ENCODE measurements at regions not wholly inside any gene's neighbourhood (a gene's known extent, or its start where the extent isn't known, plus 50 kb on each side); places are given as distances from the start of the nearest gene placed in this dataset.

DNA sequence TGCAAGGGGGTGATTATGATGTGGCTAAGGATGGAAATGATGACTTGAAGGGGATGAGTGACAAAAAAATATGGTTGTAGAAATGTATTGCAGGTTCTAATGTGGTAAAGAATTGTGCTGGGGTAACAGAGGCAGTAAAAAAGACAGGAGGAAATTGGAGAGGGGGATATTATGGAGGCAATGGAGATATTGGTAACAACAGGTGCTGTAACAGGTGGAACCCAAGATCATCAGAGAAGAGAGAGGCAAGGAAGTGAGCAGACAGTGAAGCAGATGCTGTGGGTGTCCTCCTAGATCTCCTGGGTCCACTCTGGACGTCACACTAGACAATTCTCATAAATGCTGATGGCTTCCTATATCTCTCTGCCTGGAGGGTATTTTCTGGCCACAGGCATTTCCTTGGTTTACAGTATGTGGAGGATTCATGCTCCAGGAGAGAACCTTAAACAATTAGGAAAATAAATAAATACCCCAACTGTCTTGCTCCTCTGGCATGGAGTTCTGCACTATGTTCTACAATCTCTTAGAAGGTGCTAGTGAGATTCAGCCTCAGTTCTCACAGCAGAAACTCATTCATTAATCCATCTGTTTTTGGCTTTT, 620.3 kb upstream of the PLXNA2 start:
- TF ChIP-seq, protein P1, sequence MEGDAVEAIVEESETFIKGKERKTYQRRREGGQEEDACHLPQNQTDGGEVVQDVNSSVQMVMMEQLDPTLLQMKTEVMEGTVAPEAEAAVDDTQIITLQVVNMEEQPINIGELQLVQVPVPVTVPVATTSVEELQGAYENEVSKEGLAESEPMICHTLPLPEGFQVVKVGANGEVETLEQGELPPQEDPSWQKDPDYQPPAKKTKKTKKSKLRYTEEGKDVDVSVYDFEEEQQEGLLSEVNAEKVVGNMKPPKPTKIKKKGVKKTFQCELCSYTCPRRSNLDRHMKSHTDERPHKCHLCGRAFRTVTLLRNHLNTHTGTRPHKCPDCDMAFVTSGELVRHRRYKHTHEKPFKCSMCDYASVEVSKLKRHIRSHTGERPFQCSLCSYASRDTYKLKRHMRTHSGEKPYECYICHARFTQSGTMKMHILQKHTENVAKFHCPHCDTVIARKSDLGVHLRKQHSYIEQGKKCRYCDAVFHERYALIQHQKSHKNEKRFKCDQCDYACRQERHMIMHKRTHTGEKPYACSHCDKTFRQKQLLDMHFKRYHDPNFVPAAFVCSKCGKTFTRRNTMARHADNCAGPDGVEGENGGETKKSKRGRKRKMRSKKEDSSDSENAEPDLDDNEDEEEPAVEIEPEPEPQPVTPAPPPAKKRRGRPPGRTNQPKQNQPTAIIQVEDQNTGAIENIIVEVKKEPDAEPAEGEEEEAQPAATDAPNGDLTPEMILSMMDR (IDR thresholded peaks at IDR 0.05), result no peak
- ATAC-seq (ENCODE audit: low FRiP score) (no peak), DNase-seq (ENCODE audit: low spot score) (no peak)

DNA sequence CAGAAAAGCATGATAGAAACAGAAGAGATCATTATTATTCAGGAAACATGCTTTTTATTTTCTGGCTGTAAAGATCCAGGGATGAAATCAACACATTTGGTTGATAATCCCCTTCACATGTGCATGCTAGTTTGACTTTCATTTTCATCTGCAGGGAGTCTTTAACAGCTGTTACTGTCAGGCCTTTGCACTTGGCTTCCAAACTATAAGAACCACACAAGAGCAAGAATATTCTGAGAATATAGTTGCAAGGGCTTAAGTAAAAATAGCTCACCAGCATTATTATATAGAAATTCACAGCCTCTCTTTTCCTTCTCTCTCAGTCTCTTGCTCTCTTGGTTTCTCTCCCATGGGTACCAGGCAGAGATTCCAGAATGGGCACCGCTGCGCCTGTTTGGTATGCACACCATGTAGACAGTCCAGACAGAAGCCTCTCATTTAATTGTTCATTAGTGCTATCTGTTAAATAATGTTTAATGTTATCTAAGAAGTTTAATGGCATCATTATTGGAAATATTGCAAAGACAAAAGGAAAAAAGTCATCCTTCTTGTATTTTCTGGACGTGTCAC, 622.3 kb upstream of the PLXNA2 start:
- no peak for DNase-seq (ENCODE audit: low spot score)
- no peak for ATAC-seq (ENCODE audit: low FRiP score)
- TF ChIP-seq, protein P1 (IDR thresholded peaks at IDR 0.05), result no peak

DNA sequence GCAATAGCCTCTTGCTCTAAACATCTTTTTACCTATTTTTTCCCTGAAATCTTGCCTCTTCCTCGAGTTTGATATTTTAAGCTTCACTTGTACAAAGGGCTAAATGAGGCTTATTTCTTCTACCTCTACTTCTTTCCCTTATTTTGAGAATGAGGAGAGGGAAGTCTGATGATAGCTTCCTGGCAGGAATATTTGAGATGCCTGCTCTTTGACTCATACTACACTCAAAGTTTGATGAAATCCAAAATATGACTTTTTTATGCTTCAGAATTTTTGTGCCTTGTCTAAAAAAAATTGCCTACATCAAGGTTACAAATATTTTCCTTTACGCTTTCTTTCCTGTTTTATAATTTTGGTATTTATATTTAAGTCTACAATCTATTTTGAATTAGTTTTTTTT, 624.4 kb upstream of the PLXNA2 start:
- DNase-seq (ENCODE audit: low spot score) (no peak), ATAC-seq (ENCODE audit: low FRiP score) (no peak)
- TF ChIP-seq, protein P1 (IDR thresholded peaks at IDR 0.05), result no peak

DNA sequence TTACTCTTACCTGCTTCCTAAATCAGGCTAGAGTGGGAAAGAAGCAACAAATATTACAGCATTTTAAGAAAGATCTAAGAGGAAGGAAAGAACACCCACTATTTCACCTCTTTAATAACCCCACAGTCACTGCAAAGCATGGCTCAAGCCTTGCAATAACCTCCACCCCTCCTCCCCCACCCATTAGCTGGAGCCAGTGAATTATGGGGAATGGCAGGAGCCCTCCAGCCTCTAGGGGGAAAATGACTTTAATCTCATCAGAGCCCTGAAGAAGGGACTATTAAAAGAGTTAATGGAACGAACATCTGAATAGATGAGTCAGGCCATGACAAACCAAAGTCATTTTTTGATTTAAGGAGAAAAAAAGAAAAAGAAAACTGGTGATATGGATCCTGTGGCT, 630.7 kb upstream of the PLXNA2 start:
- DNase-seq (ENCODE audit: low spot score), result no peak
- TF ChIP-seq, protein P1 (IDR thresholded peaks at IDR 0.05), result no peak
- no peak for ATAC-seq (ENCODE audit: low FRiP score)

DNA sequence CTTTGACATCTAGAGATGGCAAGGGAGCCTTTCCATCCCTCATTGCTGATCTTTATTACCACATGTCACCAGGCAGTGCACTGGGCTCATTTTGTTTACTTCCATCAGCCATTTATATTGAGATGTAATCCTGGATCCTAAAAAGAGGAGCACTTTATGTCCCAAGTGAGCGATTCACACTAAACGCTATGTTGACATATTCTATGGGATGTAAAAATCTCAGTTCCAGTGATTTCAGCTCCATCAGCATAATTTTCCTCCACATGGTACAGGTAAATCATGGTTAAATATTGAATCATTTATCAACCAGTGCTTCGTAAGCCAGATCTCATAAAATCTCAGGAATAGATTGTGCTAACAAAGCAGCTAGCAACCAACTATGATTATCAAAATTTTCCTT, 634.8 kb upstream of the PLXNA2 start:
- TF ChIP-seq, protein P1 (IDR thresholded peaks at IDR 0.05), result no peak
- no peak for ATAC-seq (ENCODE audit: low FRiP score)

DNA sequence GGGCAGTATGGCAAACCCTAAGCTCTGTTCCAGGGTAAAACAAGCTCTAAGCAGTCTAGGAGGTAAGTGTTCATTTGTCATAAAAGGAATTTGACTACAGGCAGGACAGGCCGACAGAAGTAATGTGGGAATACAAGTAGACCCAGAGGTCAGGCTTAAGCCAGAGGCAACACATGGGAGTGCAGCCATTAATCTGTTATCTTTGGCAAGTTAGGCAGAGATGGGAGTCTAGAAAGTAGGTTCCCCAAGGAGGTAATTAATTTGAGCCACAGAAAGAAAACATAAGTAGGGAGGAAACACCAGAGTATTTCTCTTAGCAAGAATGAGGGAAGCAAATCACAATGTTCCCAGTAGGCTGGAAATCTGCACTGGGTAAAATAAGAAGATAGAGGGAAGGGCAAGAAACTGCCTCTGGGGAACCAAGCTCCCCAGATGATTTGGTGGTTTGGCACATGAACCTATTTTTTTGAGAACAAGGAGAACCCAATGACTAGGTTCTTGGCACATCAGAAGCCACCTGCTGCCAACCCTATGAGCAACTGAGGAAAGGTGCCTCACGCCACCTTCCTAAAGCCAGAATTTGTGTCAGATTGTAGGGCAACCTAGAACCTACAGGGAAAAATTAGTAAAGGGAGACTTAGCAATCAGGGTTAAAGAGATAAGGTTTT, 636.4 kb upstream of the PLXNA2 start:
- no peak for DNase-seq (ENCODE audit: low spot score)
- TF ChIP-seq, protein P1 (IDR thresholded peaks at IDR 0.05), result no peak
- ATAC-seq (ENCODE audit: low FRiP score), result no peak

More for the DNA sequence above, 634.8 kb upstream of the PLXNA2 start:
- no peak for DNase-seq (ENCODE audit: low spot score)

DNA sequence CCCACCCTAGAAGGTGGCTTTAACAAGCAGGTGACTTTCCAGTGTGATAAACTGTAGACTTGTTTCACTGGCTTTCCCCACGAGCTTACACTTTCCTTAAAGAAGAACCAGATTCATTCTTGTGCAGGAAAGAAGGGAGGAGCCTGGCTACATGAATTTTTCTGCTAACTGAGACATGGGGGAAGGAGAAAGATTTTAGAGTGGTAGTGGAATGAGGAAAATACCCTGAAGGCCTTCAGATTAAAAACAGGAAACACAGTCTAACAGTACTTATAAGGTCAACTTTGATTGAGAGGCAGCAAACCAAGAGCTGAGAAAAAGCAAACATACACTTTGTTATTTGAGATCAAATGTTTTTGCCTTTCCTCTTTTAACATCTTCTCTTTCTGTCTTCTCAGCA, 640.9 kb upstream of the PLXNA2 start:
- TF ChIP-seq, protein P1 (IDR thresholded peaks at IDR 0.05), result no peak
- ATAC-seq (ENCODE audit: low FRiP score) (no peak), DNase-seq (ENCODE audit: low spot score) (no peak)
